H1 (cell line): ENCODE measurements at regions not wholly inside any gene's neighbourhood (a gene's known extent, or its start where the extent isn't known, plus 50 kb on each side); places are given as distances from the start of the nearest gene placed in this dataset.

ENCODE experiments used
- CTCF ChIA-PET: fragments of 300-600 bp; sonication (Branson Sonifier 250); formaldehyde crosslinking; loops from one replicate; lab custom pipeline; 2021; ENCODE audit not compliant: partially characterized antibody; lab: Charles Lee
- POLR2A ChIA-PET: fragments of 300-600 bp; sonication (Branson Sonifier 250); formaldehyde crosslinking; loops from one replicate; lab custom pipeline; 2021; ENCODE audit warnings: inconsistent platforms; ENCODE audit not compliant: partially characterized antibody; lab: Charles Lee
- DNase-seq, 2 experiments: peaks; one replicate each; pipeline versions ENCODE4 v3.0.0 to v3.0.0-alpha.2; 2010 to 2022; ENCODE audit warnings: low spot score in 2 of 2, low read depth in 1 of 2, mixed read lengths in 1 of 2
- FAIRE-seq: peaks from 2 replicates; lab custom pipeline; 2011; peaks lifted over from hg19 to GRCh38; lab: Jason Lieb, UNC
- H2AFZ ChIP-seq: 2 replicates; pipeline ENCODE4 v1.8.1; 2012; ENCODE audit warnings: low read length, inconsistent platforms
- H2AK5ac ChIP-seq: 2 replicates; pipeline ENCODE4 v1.6.1; 2013; ENCODE audit warnings: low read depth, low read length
- H2BK120ac ChIP-seq: replicated peaks from 2 replicates; pipeline ENCODE3; 2013; ENCODE audit warnings: low read depth, low read length, inconsistent platforms
- H2BK12ac ChIP-seq: 2 replicates; pipeline ENCODE4 v1.6.1; 2013; ENCODE audit warnings: low read depth, low read length
- H2BK15ac ChIP-seq: 2 replicates; pipeline ENCODE4 v1.6.1; 2013; ENCODE audit warnings: low read length
- H2BK20ac ChIP-seq: 2 replicates; pipeline ENCODE4 v1.6.1; 2013; ENCODE audit warnings: low read length
- H2BK5ac ChIP-seq: 2 replicates; pipeline ENCODE4 v1.6.1; 2013; ENCODE audit warnings: low read depth, low read length
- H3K14ac ChIP-seq: 2 replicates; pipeline ENCODE4 v1.6.1; 2013; ENCODE audit warnings: inconsistent platforms; ENCODE audit not compliant: insufficient read length
- H3K18ac ChIP-seq: 2 replicates; pipeline ENCODE4 v1.6.1; 2013; ENCODE audit warnings: low read length; ENCODE audit errors: extremely low read depth
- H3K23ac ChIP-seq: 2 replicates; pipeline ENCODE4 v1.6.1; 2013; ENCODE audit warnings: inconsistent platforms; ENCODE audit not compliant: insufficient read length
- H3K23me2 ChIP-seq: 2 replicates; pipeline ENCODE4 v1.6.1; 2013; ENCODE audit warnings: low read depth, low read length
- H3K27ac ChIP-seq: 2 replicates; pipeline ENCODE4 v1.6.1; 2011; ENCODE audit warnings: low read depth, low read length, inconsistent platforms
- H3K27me3 ChIP-seq, 4 experiments: replicated peaks in 1 of 4; 1 replicate in 1 of 4; 2 replicates in 3 of 4; pipeline versions ENCODE4 v1.6.1 to v1.8.1; 2011 to 2013; ENCODE audit warnings: low read length in 3 of 4, mild to moderate bottlenecking in 3 of 4, inconsistent platforms in 2 of 4, mixed read lengths in 2 of 4, moderate library complexity in 1 of 4; ENCODE audit not compliant: control insufficient read depth in 3 of 4, insufficient read depth in 3 of 4; ENCODE audit errors: extremely low read depth in 1 of 4
- H3K36me3 ChIP-seq, 4 experiments: 2 replicates each; pipeline versions ENCODE4 v1.6.1 to v1.8.1; 2011 to 2013; ENCODE audit warnings: mild to moderate bottlenecking in 4 of 4, low read length in 3 of 4, moderate library complexity in 2 of 4, control low read depth in 1 of 4, inconsistent platforms in 1 of 4; ENCODE audit not compliant: insufficient read depth in 4 of 4, control insufficient read depth in 2 of 4
- H3K4ac ChIP-seq: replicated peaks from 2 replicates; pipeline ENCODE3; 2013; ENCODE audit warnings: low read length, low read depth, mixed read lengths, inconsistent platforms; ENCODE audit not compliant: insufficient read length
- H3K4me1 ChIP-seq, 4 experiments: replicated peaks in 1 of 4; 1 replicate in 1 of 4; 2 replicates in 3 of 4; pipeline versions ENCODE4 v1.6.1 to v1.8.1; 2011 to 2013; ENCODE audit warnings: low read length in 3 of 4, inconsistent platforms in 2 of 4, mixed read lengths in 1 of 4; ENCODE audit not compliant: insufficient read depth in 4 of 4, control insufficient read depth in 3 of 4
- H3K4me2 ChIP-seq, 2 experiments: 2 replicates each; pipeline versions ENCODE4 v1.6.1 to v1.8.1; 2011 to 2013; ENCODE audit warnings: low read depth in 2 of 2, low read length in 2 of 2, control low read depth in 1 of 2, inconsistent platforms in 1 of 2, mild to moderate bottlenecking in 1 of 2; ENCODE audit not compliant: insufficient read depth in 1 of 2
- H3K4me3 ChIP-seq, 4 experiments: fragments of 200-600, 300-600 bp in 1 of 4; sonication (generic), shearing (Covaris generic), sonication (Bioruptor Twin) in 1 of 4; 2 replicates each; pipeline versions ENCODE4 v1.5.1 to v1.8.1; 2011 to 2016; ENCODE audit warnings: low read length in 4 of 4, low read depth in 3 of 4, control low read depth in 2 of 4, inconsistent platforms in 2 of 4, mild to moderate bottlenecking in 2 of 4, mixed read lengths in 1 of 4, moderate library complexity in 1 of 4; ENCODE audit not compliant: insufficient read depth in 2 of 4; ENCODE audit errors: extremely low read depth in 1 of 4
- H3K56ac ChIP-seq: replicated peaks from 2 replicates; pipeline ENCODE3; 2013; ENCODE audit warnings: low read depth, mild to moderate bottlenecking, mixed read lengths, low read length, inconsistent platforms; ENCODE audit not compliant: insufficient read length
- H3K79me1 ChIP-seq: 2 replicates; pipeline ENCODE4 v1.6.1; 2013; ENCODE audit warnings: low read depth, low read length, control low read depth
- H3K79me2 ChIP-seq, 2 experiments: 2 replicates each; pipeline versions ENCODE4 v1.6.1 to v1.8.1; 2012 to 2013; ENCODE audit warnings: low read length in 2 of 2, mild to moderate bottlenecking in 2 of 2, inconsistent platforms in 1 of 2; ENCODE audit not compliant: insufficient read depth in 2 of 2, control insufficient read depth in 1 of 2
- H3K9ac ChIP-seq, 4 experiments: replicated peaks in 1 of 4; 1 replicate in 1 of 4; 2 replicates in 3 of 4; pipeline versions ENCODE4 v1.6.1 to v1.8.1; 2011 to 2013; ENCODE audit warnings: low read depth in 3 of 4, low read length in 3 of 4, control low read depth in 2 of 4, mild to moderate bottlenecking in 2 of 4, moderate library complexity in 2 of 4, inconsistent platforms in 1 of 4; ENCODE audit errors: extremely low read depth in 1 of 4
- H3K9me3 ChIP-seq, 2 experiments: 2 replicates each; pipeline versions ENCODE4 v1.6.1 to v1.8.1; 2012 to 2013; ENCODE audit warnings: mild to moderate bottlenecking in 2 of 2, moderate library complexity in 2 of 2, control low read depth in 1 of 2, inconsistent platforms in 1 of 2, low read depth in 1 of 2, low read length in 1 of 2, mixed read lengths in 1 of 2; ENCODE audit not compliant: insufficient read depth in 2 of 2
- H4K20me1 ChIP-seq, 2 experiments: replicated peaks in 1 of 2; 2 replicates each; pipeline versions ENCODE3 to v1.8.1; 2011 to 2013; ENCODE audit warnings: inconsistent platforms in 2 of 2, low read length in 2 of 2, mild to moderate bottlenecking in 1 of 2; ENCODE audit not compliant: insufficient read depth in 2 of 2, control insufficient read depth in 1 of 2
- H4K5ac ChIP-seq: 2 replicates; pipeline ENCODE4 v1.6.1; 2013; ENCODE audit warnings: low read length, low read depth, mixed read lengths, inconsistent platforms; ENCODE audit not compliant: insufficient read length
- H4K8ac ChIP-seq: 2 replicates; pipeline ENCODE4 v1.8.0; 2013; ENCODE audit warnings: mild to moderate bottlenecking, moderate library complexity, low read length, inconsistent platforms; ENCODE audit not compliant: insufficient read depth; ENCODE audit errors: extremely low read depth
- H4K91ac ChIP-seq: replicated peaks from 2 replicates; pipeline ENCODE3; 2013; ENCODE audit warnings: low read length, mixed read lengths, inconsistent platforms; ENCODE audit not compliant: insufficient read length
- BACH1 ChIP-seq: IDR thresholded peaks from 2 replicates; pipeline ENCODE4 v1.6.1; 2012; ENCODE audit warnings: low read length, improper control_type of control experiment
- CBX5 ChIP-seq: fragments of 300-800, 300-1000 bp; sonication (generic); IDR thresholded peaks from 2 replicates; pipeline ENCODE4 v1.7.1; 2016; ENCODE audit warnings: antibody characterized with exemption, low read length, low read depth
- CHD2 ChIP-seq: IDR thresholded peaks from 2 replicates; pipeline ENCODE4 v1.6.1; 2012; ENCODE audit warnings: low read length, improper control_type of control experiment
- CREB1 ChIP-seq: IDR thresholded peaks from 2 replicates; pipeline ENCODE4 v1.6.1; 2012; ENCODE audit warnings: inconsistent platforms
- GTF2F1 ChIP-seq: IDR thresholded peaks from 2 replicates; pipeline ENCODE4 v1.6.1; 2012; ENCODE audit warnings: low read depth, low read length, improper control_type of control experiment, borderline replicate concordance
- KDM5A ChIP-seq: fragments of 200-600 bp; IDR thresholded peaks from 2 replicates; pipeline ENCODE4 v1.7.1; 2012; ENCODE audit warnings: mild to moderate bottlenecking, low read length, inconsistent platforms, mixed read lengths
- NRF1 ChIP-seq: IDR thresholded peaks from 2 replicates; pipeline ENCODE4 v1.6.1; 2011; ENCODE audit warnings: mild to moderate bottlenecking, low read depth, low read length, improper control_type of control experiment
- RAD21 ChIP-seq, 2 experiments: IDR thresholded peaks in 1 of 2; conservative IDR thresholded peaks in 1 of 2; 2 replicates each; pipeline ENCODE4 v1.6.1; 2011; ENCODE audit warnings: low read depth in 2 of 2, low read length in 2 of 2, improper control_type of control experiment in 1 of 2, inconsistent platforms in 1 of 2, mild to moderate bottlenecking in 1 of 2, moderate library complexity in 1 of 2
- TBP ChIP-seq: IDR thresholded peaks from 2 replicates; pipeline ENCODE4 v1.6.1; 2011; ENCODE audit warnings: low read depth, low read length, improper control_type of control experiment
- TCF12 ChIP-seq: IDR thresholded peaks from 2 replicates; pipeline ENCODE4 v1.6.1; 2011; ENCODE audit warnings: low read depth, mild to moderate bottlenecking, low read length
- TEAD4 ChIP-seq: IDR thresholded peaks from 2 replicates; pipeline ENCODE4 v1.6.1; 2012; ENCODE audit warnings: low read depth, low read length, inconsistent platforms, mixed read lengths
- WGBS, 2 experiments: shearing (Covaris generic) in 1 of 2; methylation state at CpG; one replicate each; pipeline versions ENCODE4 v1.1.6 to v1.1.7; 2013 to 2015; ENCODE audit warnings: low lambda C conversion rate in 2 of 2, mixed read lengths in 2 of 2, inconsistent platforms in 1 of 2, low coverage in 1 of 2, missing lambda C conversion rate in 1 of 2; ENCODE audit not compliant: insufficient replicate concordance in 2 of 2, insufficient coverage in 1 of 2, insufficient read length in 1 of 2; ENCODE audit errors: extremely low coverage in 1 of 2, missing lambda C conversion rate in 1 of 2; 5-methylcytosine and 5-hydroxymethylcytosine counted together
- TF ChIP-seq, protein P1 (sequence below): IDR thresholded peaks from 2 replicates; pipeline ENCODE4 v1.6.1; 2011; ENCODE audit warnings: low read depth, mild to moderate bottlenecking, low read length; ENCODE audit not compliant: insufficient read depth

DNA sequence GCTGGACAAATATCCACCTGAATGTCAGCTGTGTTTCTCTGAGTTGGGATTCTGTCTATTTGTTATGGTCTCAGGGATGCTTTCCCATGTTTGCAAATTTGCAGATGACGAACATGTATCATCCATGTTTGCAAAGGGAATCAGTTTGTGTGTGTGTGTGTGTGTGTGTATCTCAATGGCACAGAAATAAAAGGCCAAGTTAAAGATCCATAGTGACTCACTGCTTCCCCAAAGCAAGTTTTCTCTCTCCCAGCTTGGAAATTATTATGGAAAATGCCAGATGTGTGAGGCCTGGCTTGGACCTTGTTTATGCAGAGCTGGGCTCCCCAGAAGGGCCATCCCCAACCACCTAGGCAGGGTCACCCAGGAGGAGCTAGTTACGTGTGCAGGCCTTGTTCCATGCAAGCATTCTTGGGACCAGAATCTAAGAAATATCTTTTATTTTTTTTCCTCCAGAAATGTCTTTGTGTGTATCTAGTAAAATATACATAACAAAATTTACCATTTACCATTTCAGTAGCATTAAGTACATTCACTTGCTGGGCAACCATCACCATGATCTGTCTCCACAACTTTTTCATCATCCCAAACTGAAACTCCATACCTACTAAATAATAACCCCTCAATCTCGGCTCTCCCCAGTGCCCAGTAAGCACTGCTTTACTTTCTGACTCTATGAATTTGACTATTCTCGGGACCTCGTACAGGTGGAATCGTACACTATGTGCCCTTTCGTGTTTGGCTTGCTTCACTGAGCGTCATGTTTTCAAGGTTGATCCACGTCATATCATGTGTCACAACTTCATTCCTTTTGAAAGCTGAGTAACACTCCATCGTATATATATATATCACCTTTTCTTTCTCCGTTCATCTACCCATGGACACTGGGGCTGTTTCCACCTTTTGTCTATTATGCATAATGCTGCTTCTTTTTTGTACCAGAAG, 56.6 kb upstream of the WNT7B start:
- H3K9me3 ChIP-seq = no peaks in the 10 kb centered on the region
- no peak overlapping the region; a peak in 1 of 4 replicates for H3K4me2 ChIP-seq
- no peak for DNase-seq
- CTCF ChIA-PET = interaction anchor here (0.9 to 2.5 kb wide), 5 partner anchors 8 to 39 kb away, joined by 3 to 11 read pairs (median 4); no protein-coding TSS in a partner anchor
- no peaks in the 10 kb centered on the region for H4K20me1 ChIP-seq
- H3K79me2 ChIP-seq = no peaks in the 10 kb centered on the region
- no peak overlapping the region for H4K91ac ChIP-seq
- H3K56ac ChIP-seq = no peak overlapping the region
- H2BK5ac ChIP-seq = no peak overlapping the region
- no peak overlapping the region for H3K18ac ChIP-seq
- no peak overlapping the region for H3K23ac ChIP-seq
- no peak overlapping the region for H2AFZ ChIP-seq
- no peak overlapping the region for H2BK12ac ChIP-seq
- POLR2A ChIA-PET = interaction anchor here (0.6 to 1.2 kb wide), 3 partner anchors 12 to 18 kb away, joined by 3 read pairs; no protein-coding TSS in a partner anchor
- no peak overlapping the region for H2BK20ac ChIP-seq
- H3K4me1 ChIP-seq = peaks cover 0 to 24% (median 13%) of the 10 kb centered on the region in 4 experiments; a peak in 6 of 7 replicates
- FAIRE-seq = no peak
- H2BK120ac ChIP-seq = no peak overlapping the region
- H2BK15ac ChIP-seq = no peak overlapping the region
- H4K8ac ChIP-seq = no peak overlapping the region
- no peak overlapping the region for H3K9ac ChIP-seq
- no peak overlapping the region for H3K4ac ChIP-seq
- no peak overlapping the region for H3K27ac ChIP-seq
- H3K79me1 ChIP-seq = no peaks in the 10 kb centered on the region
- peaks cover 0 to 2% (median 1%) of the 10 kb centered on the region in 4 experiments; a peak in 3 of 7 replicates for H3K27me3 ChIP-seq
- H3K14ac ChIP-seq = no peak overlapping the region
- H3K4me3 ChIP-seq = no peak overlapping the region
- H2AK5ac ChIP-seq = no peak overlapping the region
- H3K36me3 ChIP-seq = no peaks in the 10 kb centered on the region
- 86% methylated on average over 11 of the region's 11 CpGs; no CpG with 5 or more reads in 1 of the 2 experiments for WGBS, 2 experiments
- peaks cover 5% of the 10 kb centered on the region for H3K23me2 ChIP-seq
- no peak overlapping the region for H4K5ac ChIP-seq
- TF ChIP-seq, protein P1, sequence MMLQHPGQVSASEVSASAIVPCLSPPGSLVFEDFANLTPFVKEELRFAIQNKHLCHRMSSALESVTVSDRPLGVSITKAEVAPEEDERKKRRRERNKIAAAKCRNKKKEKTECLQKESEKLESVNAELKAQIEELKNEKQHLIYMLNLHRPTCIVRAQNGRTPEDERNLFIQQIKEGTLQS = no peak
- TF ChIP-seq NRF1 (no peak), GTF2F1 (no peak), RAD21 (IDR thresholded peaks at IDR 0.05 in 1 of 2, conservative IDR thresholded peaks at IDR 0.05 in 1 of 2; ENCODE audit: low read depth in 2 of 2, low read length in 2 of 2) (no peak), KDM5A (no peak), TCF12 (no peak), TEAD4 (no peak), CHD2 (no peak), TBP (no peak), CBX5 (no peak), BACH1 (no peak), CREB1 (no peak)
